HG03457 (cell line): ENCODE measurements at regions not wholly inside any gene's neighbourhood (a gene's known extent, or its start where the extent isn't known, plus 50 kb on each side); places are given as distances from the start of the nearest gene placed in this dataset.

Experiments
- ATAC-seq: cut with Tn5 transposase; IDR thresholded peaks from one replicate; pipeline ENCODE4 v1.9.1; 2021; ENCODE audit warnings: moderate number of reproducible peaks; ENCODE audit not compliant: unreplicated experiment

DNA sequence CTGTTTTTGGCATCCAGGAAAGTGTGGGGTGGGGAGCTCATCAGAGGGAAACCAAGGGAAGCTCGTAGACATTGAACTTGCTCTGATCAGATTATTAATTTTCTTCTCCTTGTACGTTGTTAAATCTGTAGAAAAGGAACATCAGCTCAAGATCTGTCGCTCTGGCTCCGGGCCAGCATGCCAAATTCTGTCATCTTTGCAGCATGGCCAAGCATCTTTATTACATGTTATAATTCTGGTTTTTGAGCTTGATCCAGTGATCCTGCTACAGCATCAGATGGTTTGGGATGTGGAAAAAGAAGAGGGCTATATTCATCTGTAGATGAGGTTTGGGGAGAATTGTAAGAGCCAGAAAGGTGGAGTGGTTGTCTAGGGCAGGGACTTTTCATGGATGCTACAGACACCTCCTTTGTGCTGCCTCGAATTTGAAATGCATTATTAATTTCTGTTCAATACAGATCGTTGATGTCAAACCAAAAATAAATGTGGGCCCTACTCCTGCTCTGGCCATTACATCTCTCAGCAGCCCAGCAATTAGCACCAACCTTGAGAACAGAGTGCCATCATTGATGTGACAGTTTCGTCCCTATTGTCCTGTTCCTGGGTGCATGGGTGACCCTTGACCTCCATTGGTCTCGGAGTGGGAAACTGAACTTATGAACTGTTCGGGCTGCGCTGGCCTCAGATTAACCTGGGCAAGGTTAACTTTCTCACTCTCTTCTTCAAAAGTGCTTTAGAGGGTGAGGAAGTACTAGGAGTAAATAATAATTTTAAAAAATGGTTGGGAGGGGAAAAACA, 250.8 kb downstream of the SOX4 start:
- ATAC-seq, result no peak

DNA sequence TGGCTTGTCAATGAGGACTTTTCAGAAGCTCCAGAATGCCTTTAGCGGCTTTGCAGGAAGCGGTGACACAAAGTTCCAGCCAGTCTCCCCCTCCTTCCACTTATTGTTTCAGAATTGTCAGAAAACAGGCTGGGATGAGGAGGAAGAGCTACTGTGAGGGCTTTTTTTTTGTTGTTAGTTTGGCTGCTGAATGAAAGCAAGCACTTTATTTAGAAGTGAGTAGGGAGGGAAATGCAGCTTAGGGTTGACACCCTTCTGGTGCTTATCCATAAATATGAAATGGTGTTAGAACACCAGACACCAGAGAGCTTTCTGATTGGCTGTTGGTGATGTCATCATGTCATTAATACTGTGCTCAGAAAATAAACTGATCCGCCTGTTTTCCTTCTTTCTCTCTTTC, 251.5 kb downstream of the SOX4 start:
- no peak for ATAC-seq

DNA sequence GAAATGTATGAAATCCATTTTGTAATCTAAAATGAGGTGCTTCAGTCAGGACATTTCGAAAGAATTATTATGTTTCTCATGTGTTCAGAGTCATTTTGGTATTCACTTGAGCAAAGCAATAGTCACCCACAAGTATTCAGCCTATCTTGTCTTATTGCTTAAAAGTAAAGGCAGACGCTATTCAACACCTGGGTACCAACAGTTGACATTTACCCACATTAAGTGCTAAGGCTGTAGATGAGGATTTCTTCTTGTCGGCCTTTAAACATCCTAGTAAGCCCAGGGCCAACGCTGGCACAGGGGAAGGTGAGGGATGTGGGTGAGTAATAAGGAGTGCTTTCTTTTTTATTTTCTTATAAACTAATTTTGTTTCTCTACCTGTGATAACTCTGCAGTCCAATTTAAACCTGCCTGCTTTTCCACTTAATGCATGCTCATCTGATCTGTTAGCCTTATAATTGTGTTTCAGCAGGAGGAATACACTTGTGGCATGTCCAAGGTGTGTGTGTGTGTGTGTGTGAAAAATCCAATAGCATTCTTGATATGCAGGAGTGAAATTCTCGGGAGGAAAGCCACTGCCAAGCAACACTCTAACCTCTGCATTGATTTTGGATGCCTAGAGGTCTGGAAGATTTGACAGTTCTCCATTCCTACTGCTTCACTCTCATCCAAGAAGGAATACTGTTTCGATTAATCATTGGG, 252.0 kb downstream of the SOX4 start:
- no peak for ATAC-seq

GRCh38 chr6:21846541-21847451, 253.2 kb downstream of the SOX4 start:
- ATAC-seq, result no peak

DNA sequence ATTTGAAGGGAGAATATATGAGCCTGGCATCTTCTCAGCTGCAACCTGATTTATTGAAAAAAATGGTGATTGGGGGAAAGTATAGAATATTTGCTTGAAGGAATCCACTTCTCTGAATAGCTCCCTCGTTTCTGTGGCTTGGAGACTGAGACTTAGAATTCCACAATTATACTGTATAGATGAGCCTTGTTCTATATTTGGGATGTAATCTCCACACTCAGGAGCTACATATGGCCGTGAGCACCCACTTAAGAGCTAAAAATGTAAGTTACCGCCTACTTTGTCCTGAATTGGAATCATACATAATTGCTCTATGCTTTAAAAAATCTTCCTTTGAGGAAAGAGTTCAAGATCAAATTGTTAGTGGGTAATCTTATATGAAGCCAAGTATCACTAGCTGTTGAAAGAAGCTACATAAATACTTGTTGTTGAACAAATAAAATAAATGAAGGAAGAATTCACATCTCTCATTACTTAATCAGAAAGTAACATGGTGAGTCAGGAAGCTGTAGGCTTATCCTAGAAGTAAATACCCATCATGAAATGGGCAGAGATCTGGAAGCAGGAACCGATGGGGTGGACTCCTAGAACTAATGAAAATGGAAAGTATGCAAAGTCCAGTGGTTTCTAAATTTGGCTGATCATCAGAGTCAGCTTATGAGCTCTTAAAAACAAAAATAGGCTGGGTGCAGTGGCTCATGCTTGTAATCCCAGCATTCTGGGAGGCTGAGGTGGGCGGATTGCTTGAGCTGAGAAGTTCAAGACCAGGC, 254.3 kb downstream of the SOX4 start:
- ATAC-seq, result no peak

DNA sequence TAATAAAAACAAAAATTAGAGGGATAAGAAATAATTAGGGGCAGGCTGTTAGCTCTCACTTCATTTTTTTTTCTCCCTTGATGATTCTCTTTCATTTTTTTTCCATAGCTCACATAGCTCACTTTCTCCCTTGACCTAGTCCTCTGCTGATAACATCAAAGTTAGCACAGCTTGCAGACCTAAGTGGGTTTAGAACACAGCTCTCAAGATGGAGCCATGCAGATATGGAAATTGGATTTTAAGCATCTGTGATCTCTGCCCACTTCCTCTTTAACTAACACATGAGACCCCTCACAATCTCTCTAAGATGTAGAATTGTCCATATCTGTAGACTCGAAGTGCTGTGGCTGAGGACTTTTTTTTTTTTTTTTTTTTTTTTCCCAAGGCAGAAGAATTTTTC, 257.1 kb downstream of the SOX4 start:
- no peak for ATAC-seq

GRCh38 chr6:21855811-21856455, 262.4 kb downstream of the SOX4 start:
- ATAC-seq, result no peak

- no peak for ATAC-seq
Observed at GRCh38 chr6:21856456-21856825, 262.9 kb downstream of the SOX4 start.

GRCh38 chr6:21856844-21857243, 263.3 kb downstream of the SOX4 start:
- no peak for ATAC-seq

GRCh38 chr6:21858076-21858475, 264.5 kb downstream of the SOX4 start:
- no peak for ATAC-seq

GRCh38 chr6:21859193-21859735, 265.7 kb downstream of the SOX4 start:
- ATAC-seq, result no peak

DNA sequence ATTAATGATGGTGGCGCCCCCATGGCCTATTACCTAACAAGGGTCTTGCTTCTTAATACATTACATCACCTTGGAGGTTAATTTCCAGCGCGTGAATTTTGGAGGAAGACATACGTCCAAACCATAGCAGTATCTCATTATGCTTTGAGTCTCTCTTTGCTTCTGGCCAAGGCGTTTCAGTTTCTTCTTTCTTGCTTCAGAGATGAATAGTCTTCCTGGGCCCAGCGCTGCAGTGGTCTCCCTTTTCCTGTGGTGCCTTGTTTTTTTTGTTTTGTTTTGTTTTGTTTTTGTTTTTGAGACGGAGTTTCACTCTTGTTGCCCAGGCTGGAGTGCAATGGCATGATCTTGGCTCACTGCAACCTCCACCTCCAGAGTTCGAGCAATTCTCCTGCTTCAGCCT, 268.4 kb downstream of the SOX4 start:
- ATAC-seq, result no peak

DNA sequence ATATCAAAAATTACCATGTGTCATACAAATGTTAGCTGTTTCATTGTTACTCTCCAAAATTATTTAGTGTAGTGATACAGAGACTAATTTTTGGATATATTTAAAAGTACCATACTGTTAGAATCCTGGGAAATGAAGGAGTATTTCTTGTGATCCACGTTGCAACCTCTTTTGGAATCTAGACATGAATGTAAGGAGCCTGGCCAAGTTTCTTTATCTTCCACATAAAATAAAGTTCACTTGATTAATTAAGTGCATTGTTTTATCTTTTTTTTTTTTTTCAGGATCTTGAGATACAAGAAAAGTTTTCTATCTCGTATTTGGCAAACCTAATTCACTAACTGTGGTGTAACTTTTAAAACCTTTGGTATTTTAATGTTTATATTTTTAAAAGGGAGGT, 270.7 kb downstream of the SOX4 start:
- no peak for ATAC-seq

GRCh38 chr6:21868226-21868625, 274.7 kb downstream of the SOX4 start:
- ATAC-seq, result no peak

DNA sequence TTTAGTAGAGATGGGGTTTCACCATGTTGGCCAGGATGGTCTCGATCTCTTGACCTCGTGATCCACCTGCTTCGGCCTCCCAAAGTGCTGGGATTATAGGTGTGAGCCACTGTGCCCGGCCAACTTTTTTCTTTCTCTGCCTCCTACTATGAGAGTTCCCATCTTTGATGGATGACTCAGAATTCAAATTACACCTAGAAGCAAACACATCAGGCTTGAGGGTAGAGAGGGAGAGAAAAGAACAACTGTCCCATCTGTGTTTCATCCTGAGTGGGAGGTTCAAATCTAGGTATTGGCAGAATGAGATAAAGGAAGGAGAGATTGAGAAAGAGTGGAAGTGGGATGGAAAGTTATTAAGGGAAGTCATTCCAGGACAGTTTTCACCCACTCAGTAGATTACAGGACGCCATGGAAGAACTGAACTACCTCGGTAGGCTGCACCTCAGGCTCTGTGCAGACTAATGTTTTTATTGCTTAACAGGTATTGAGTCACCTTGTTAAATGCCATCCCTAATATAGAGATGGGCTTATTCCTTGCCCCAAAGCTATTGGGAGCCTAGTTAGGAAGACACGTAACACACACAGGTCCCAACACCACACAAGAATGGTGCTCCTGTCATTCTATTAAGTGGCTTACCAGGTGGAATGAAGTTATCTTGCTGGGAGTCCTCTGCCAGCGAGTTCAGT, 275.7 kb downstream of the SOX4 start:
- no peak for ATAC-seq

- ATAC-seq, result no peak
Observed at GRCh38 chr6:21870076-21870730, 276.7 kb downstream of the SOX4 start.

DNA sequence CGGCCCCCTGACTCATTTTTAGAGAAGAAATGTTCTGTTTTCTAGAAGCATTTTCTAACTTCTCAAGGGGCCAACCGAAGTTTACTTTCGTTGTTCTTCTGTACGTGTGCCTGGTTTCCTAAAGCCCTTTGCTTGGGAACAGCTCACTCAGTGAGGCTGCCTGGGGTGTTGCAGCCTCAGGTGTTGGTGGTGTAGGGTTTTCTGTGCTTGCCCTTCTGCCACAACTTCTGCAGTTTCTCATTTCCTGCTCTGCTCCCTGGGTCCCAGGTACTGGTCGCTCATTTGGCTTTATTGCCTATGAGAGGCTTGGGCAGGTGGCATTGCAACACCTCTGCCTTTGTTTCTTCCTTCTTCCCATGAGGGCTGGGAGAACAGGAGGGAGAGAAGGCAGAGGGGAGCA, 278.3 kb downstream of the SOX4 start:
- ATAC-seq, result no peak

DNA sequence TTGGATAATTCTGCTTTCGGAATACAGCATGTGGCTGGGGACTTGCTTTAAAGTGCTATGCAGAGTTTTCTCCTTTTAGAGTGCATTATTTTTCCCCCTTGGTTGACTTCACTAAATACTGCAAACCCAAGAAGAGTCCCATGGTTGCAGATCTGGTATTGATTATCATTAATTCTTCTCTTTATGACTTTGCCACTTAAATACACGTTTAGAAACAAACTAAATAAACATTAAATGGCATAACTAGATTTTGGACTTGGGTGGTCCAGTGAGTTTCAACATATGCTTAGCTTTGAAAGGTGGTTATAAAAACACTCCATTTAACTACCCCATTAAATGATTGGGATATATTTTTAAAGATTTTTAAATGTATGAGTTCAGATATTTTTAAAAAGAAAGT, 279.2 kb downstream of the SOX4 start:
- ATAC-seq, result no peak

DNA sequence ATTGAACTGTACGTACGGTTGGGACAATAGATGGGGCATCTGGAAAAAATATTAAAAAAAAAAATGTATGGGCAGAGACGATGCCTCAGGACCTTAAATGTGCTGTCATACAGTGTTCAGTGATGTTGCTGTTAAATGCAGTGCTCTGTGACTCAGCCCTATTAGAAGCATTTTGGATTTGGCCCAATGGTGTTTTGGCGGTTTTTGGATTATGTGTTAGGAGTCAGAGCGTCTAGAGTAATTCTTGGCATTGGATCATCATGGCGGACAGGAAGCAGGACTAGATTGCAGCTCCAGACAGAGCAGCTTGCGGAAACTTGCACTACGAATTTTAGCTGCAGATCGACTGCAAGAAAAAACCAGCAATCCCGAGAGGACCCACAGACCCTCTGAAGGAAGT, 280.0 kb downstream of the SOX4 start:
- no peak for ATAC-seq
